ENCODE measurements at regions not wholly inside any gene's neighbourhood (a gene's known extent, or its start where the extent isn't known, plus 50 kb on each side); places are given as distances from the start of the nearest gene placed in this dataset.

DNA sequence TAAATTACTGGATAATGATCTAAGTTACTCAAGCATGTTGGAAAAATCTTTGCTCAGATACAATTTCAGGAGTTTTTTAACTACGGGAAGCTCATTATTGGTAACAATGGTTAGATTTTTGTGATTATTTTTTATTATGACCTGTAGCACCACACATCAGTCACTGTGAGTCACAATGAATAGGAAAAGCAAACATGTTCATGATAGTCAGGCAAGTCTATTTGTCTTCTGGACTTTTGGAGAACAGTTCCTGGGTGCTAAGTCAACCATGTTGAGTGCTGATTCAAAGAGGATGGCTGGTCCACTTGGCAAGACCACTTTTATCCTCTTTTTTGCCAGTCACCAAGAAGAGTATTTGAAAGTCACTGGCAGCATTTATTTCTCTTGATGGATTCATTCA is 403.2 kb downstream of the KIF4B start:
- TF ChIP-seq POLR2A (IDR thresholded peaks at IDR 0.05), result no peak
- TF ChIP-seq, protein P1, sequence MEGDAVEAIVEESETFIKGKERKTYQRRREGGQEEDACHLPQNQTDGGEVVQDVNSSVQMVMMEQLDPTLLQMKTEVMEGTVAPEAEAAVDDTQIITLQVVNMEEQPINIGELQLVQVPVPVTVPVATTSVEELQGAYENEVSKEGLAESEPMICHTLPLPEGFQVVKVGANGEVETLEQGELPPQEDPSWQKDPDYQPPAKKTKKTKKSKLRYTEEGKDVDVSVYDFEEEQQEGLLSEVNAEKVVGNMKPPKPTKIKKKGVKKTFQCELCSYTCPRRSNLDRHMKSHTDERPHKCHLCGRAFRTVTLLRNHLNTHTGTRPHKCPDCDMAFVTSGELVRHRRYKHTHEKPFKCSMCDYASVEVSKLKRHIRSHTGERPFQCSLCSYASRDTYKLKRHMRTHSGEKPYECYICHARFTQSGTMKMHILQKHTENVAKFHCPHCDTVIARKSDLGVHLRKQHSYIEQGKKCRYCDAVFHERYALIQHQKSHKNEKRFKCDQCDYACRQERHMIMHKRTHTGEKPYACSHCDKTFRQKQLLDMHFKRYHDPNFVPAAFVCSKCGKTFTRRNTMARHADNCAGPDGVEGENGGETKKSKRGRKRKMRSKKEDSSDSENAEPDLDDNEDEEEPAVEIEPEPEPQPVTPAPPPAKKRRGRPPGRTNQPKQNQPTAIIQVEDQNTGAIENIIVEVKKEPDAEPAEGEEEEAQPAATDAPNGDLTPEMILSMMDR (IDR thresholded peaks at IDR 0.05 in 4 of 5, conservative IDR thresholded peaks at IDR 0.05 in 1 of 5), result no peak
- intact Hi-C loops (cut with DNase I; ENCODE audit: low total_unique reads) (no loop called here), in situ Hi-C loops (cut with MboI; ENCODE audit: low sequenced_read_pairs in 4 of 4) (no loop called here)
- no peak overlapping the region for H3K4me3 ChIP-seq
- ATAC-seq (no peak), DNase-seq (no peak)
- H3K36me3 ChIP-seq, result no peaks in the 10 kb centered on the region
- H3K9me3 ChIP-seq, result no peaks in the 10 kb centered on the region
- H3K27me3 ChIP-seq, result no peaks in the 10 kb centered on the region
- H3K4me1 ChIP-seq, result no peaks in the 10 kb centered on the region
- no peak overlapping the region for H3K27ac ChIP-seq

DNA sequence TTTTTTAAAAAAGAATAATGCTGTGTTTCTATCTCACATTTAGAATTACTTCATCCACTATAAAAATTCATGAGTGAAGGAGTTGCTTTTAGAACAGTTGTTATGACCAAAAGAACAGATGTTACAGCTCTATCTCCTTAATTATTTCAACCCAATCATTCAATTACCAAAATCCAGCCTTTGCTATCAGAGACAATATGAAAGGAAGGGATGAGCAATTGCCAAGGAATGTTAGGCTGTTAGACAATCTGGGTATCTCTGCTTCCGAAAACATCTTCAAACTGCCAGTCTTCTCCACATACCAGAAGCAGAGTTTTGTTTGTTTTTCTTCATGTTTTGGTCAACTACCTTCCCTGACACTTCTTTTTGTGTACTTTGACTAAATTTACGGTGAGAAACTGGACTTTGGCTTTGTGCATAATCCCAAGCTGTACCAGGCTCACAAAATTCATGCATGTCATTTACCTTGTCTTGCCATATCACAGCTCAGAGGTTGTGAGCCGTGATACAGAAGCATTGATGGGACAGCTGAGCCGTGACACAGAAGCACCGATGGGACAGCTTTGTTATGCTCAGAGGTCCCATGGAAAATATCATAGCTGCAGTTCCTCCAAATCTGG is 405.5 kb downstream of the KIF4B start:
- no peaks in the 10 kb centered on the region for H3K27me3 ChIP-seq
- no peak overlapping the region for H3K27ac ChIP-seq
- no peaks in the 10 kb centered on the region for H3K9me3 ChIP-seq
- no peaks in the 10 kb centered on the region for H3K4me1 ChIP-seq
- H3K36me3 ChIP-seq, result no peaks in the 10 kb centered on the region
- intact Hi-C loops (cut with DNase I; ENCODE audit: low total_unique reads) (no loop called here), in situ Hi-C loops (cut with MboI; ENCODE audit: low sequenced_read_pairs in 4 of 4) (no loop called here)
- TF ChIP-seq, protein P1 (IDR thresholded peaks at IDR 0.05 in 4 of 5, conservative IDR thresholded peaks at IDR 0.05 in 1 of 5), result no peak
- TF ChIP-seq POLR2A (IDR thresholded peaks at IDR 0.05), result no peak
- ATAC-seq (no peak), DNase-seq (no peak)
- H3K4me3 ChIP-seq, result no peak overlapping the region

DNA sequence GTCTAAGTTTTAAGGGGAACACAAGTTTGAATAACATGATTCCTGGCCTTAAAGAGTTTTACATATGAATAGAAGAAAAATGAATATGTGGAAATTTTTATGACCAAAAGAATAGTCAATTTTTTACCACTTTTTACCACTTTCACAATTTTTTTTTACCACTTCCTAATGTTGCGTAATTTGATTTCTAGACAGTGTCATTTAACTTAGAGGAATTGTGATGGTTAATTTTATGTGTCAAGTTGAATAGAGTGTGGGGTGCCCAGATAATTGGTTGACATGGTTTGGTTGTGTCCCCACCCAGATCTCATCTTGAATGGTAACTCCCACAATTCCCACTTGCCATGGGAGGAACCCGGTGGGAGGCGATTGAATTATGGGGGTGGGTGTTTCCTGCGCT is 416.6 kb downstream of the KIF4B start:
- H3K4me1 ChIP-seq, result no peaks in the 10 kb centered on the region
- ATAC-seq (no peak), DNase-seq (no peak)
- no peaks in the 10 kb centered on the region for H3K36me3 ChIP-seq
- in situ Hi-C loops (cut with MboI; ENCODE audit: low sequenced_read_pairs in 4 of 4), result no loop called here
- no peak overlapping the region for H3K27ac ChIP-seq
- no peaks in the 10 kb centered on the region for H3K27me3 ChIP-seq
- H3K4me3 ChIP-seq, result no peak overlapping the region
- intact Hi-C loops (cut with DNase I; ENCODE audit: low total_unique reads), result no loop called here
- TF ChIP-seq POLR2A (IDR thresholded peaks at IDR 0.05), result no peak
- TF ChIP-seq, protein P1 (IDR thresholded peaks at IDR 0.05 in 4 of 5, conservative IDR thresholded peaks at IDR 0.05 in 1 of 5), result no peak
- H3K9me3 ChIP-seq, result no peaks in the 10 kb centered on the region

DNA sequence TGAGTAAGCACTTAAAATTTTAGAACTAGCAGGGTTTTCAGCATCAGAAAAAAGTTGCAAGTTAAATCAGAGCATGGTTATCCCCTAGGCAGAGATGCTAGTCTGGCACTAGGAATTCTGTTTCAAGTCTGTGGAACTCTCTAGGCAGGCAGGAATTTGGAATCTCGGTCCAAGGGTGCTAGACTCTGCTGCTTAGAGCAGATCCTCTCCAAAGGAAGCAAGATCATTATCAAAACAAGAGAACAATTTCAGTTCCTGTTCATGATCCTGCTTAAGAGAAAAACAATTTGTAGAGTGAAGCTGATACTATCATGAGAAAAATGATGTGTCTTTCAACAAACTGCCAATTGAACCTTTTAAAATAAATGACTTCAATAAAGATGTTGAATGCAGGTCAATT is 420.7 kb downstream of the KIF4B start:
- ATAC-seq (no peak), DNase-seq (no peak)
- no peaks in the 10 kb centered on the region for H3K4me1 ChIP-seq
- H3K9me3 ChIP-seq, result no peaks in the 10 kb centered on the region
- no peaks in the 10 kb centered on the region for H3K27me3 ChIP-seq
- intact Hi-C loops (cut with DNase I; ENCODE audit: low total_unique reads) (no loop called here), in situ Hi-C loops (cut with MboI; ENCODE audit: low sequenced_read_pairs in 4 of 4) (no loop called here)
- no peak overlapping the region for H3K27ac ChIP-seq
- TF ChIP-seq POLR2A (IDR thresholded peaks at IDR 0.05), result no peak
- TF ChIP-seq, protein P1 (IDR thresholded peaks at IDR 0.05 in 4 of 5, conservative IDR thresholded peaks at IDR 0.05 in 1 of 5), result no peak
- no peak overlapping the region for H3K4me3 ChIP-seq
- no peaks in the 10 kb centered on the region for H3K36me3 ChIP-seq

DNA sequence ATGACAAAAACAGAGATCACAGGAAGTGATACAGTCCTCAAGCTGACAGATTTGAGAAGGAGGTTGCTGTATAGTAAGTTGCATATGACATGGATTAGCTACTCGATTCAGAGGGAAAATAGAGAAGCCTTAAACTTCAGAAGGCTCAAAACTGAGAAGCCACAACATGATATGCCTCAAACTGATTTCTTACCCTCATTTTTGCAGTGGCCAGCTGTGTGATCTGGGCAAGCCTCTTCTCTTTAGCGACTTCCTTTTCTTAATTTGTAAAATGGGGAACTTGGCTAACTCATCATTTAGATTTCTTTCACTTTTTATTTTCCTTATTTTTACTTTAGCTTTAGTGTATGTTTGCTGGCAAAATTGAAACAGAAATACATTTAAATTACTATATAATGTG is 421.1 kb downstream of the KIF4B start:
- Histone ChIP-seq H3K4me3 (no peak overlapping the region), H3K36me3 (no peaks in the 10 kb centered on the region), H3K27me3 (no peaks in the 10 kb centered on the region), H3K27ac (no peak overlapping the region), H3K9me3 (no peaks in the 10 kb centered on the region), H3K4me1 (no peaks in the 10 kb centered on the region)
- DNase-seq, result no peak
- TF ChIP-seq, protein P1 (IDR thresholded peaks at IDR 0.05 in 4 of 5, conservative IDR thresholded peaks at IDR 0.05 in 1 of 5), result no peak
- no peak for TF ChIP-seq POLR2A (IDR thresholded peaks at IDR 0.05)
- no peak for ATAC-seq
- intact Hi-C loops (cut with DNase I; ENCODE audit: low total_unique reads) (loop anchor here (5.0 kb wide), 1 partner anchor 123 kb away; no protein-coding TSS in a partner anchor), in situ Hi-C loops (cut with MboI; ENCODE audit: low sequenced_read_pairs in 4 of 4) (no loop called here)

Data from gastrocnemius medialis (tissue), 4 donors.